DOHH2 (cell line): ENCODE measurements at regions not wholly inside any gene's neighbourhood (a gene's known extent, or its start where the extent isn't known, plus 50 kb on each side); places are given as distances from the start of the nearest gene placed in this dataset.

Experiments
- H3F3A ChIP-seq: fragments of 200-600 bp; sonication (generic), shearing (Covaris generic); 2 replicates; pipeline ENCODE4 v1.6.0; 2016; ENCODE audit warnings: antibody characterized with exemption, mild to moderate bottlenecking; ENCODE audit not compliant: control insufficient read depth, insufficient read depth
- H3K27ac ChIP-seq: fragments of 200-600 bp; sonication (generic); 2 replicates; pipeline ENCODE4 v1.5.1; 2014; ENCODE audit warnings: low read depth, mild to moderate bottlenecking, low read length, moderate library complexity
- H3K27me3 ChIP-seq: fragments of 200-600 bp; sonication (generic); 2 replicates; pipeline ENCODE4 v1.6.1; 2014; ENCODE audit warnings: mild to moderate bottlenecking, low read length, mixed read lengths; ENCODE audit not compliant: control insufficient read depth
- H3K36me3 ChIP-seq: fragments of 200-600 bp; sonication (generic); 2 replicates; pipeline ENCODE4 v1.6.1; 2014; ENCODE audit warnings: mild to moderate bottlenecking, low read length, moderate library complexity, mixed read lengths; ENCODE audit not compliant: control insufficient read depth
- H3K4me1 ChIP-seq: fragments of 200-600 bp; sonication (generic); 2 replicates; pipeline ENCODE4 v1.6.1; 2014; ENCODE audit warnings: mild to moderate bottlenecking, low read length, mixed read lengths; ENCODE audit not compliant: control insufficient read depth
- H3K4me2 ChIP-seq: fragments of 200-600 bp; sonication (generic); 2 replicates; pipeline ENCODE4 v1.6.0; 2014; ENCODE audit warnings: mild to moderate bottlenecking, low read length, moderate library complexity
- H3K4me3 ChIP-seq: fragments of 200-600 bp; sonication (generic); 2 replicates; pipeline ENCODE4 v1.5.1; 2014; ENCODE audit warnings: mild to moderate bottlenecking, low read length, mixed read lengths
- H3K79me2 ChIP-seq: fragments of 200-600 bp; sonication (generic); 2 replicates; pipeline ENCODE4 v1.6.1; 2014; ENCODE audit warnings: mild to moderate bottlenecking, low read length, mixed read lengths; ENCODE audit not compliant: control insufficient read depth
- H3K9me2 ChIP-seq: fragments of 200-600 bp; sonication (generic); replicated peaks from 2 replicates; pipeline ENCODE4 v1.6.1; 2014; ENCODE audit warnings: mild to moderate bottlenecking, low read length, mixed read lengths; ENCODE audit not compliant: control insufficient read depth
- H3K9me3 ChIP-seq: fragments of 200-600 bp; sonication (generic); 2 replicates; pipeline ENCODE4 v1.6.1; 2014; ENCODE audit warnings: antibody characterized with exemption, low read length, mixed read lengths; ENCODE audit not compliant: control insufficient read depth, insufficient read depth
- H4K20me1 ChIP-seq: fragments of 200-600 bp; sonication (generic); 2 replicates; pipeline ENCODE4 v1.6.0; 2014; ENCODE audit warnings: low read depth, mild to moderate bottlenecking, antibody characterized with exemption, low read length, moderate library complexity; ENCODE audit not compliant: control insufficient read depth, insufficient read depth
- EZH2phosphoT487 ChIP-seq: fragments of 200-600 bp; sonication (generic); IDR thresholded peaks from 2 replicates; pipeline ENCODE4 v1.6.1; 2017; ENCODE audit warnings: borderline replicate concordance, mild to moderate bottlenecking, antibody characterized with exemption, low read length, moderate library complexity, mixed read lengths
- TF ChIP-seq, protein P1 (sequence below): fragments of 200-600 bp; sonication (generic); IDR thresholded peaks from one replicate; pipeline ENCODE4 v1.5.1; 2014; ENCODE audit warnings: antibody characterized with exemption, mild to moderate bottlenecking, low read depth, low read length; ENCODE audit not compliant: poor library complexity, severe bottlenecking

GRCh38 chr10:35892526-35892925, 250.4 kb upstream of the FZD8 start:
- no peaks in the 10 kb centered on the region for H3K79me2 ChIP-seq
- no peaks in the 10 kb centered on the region for H3K9me3 ChIP-seq
- H3F3A ChIP-seq: no peaks in the 10 kb centered on the region
- H3K27ac ChIP-seq: no peak overlapping the region
- H3K4me3 ChIP-seq: no peak overlapping the region
- H4K20me1 ChIP-seq: no peaks in the 10 kb centered on the region
- H3K9me2 ChIP-seq: no peaks in the 10 kb centered on the region
- H3K36me3 ChIP-seq: no peaks in the 10 kb centered on the region
- H3K4me1 ChIP-seq: no peaks in the 10 kb centered on the region
- no peaks in the 10 kb centered on the region for H3K27me3 ChIP-seq
- no peak overlapping the region for H3K4me2 ChIP-seq
- TF ChIP-seq, protein P1, sequence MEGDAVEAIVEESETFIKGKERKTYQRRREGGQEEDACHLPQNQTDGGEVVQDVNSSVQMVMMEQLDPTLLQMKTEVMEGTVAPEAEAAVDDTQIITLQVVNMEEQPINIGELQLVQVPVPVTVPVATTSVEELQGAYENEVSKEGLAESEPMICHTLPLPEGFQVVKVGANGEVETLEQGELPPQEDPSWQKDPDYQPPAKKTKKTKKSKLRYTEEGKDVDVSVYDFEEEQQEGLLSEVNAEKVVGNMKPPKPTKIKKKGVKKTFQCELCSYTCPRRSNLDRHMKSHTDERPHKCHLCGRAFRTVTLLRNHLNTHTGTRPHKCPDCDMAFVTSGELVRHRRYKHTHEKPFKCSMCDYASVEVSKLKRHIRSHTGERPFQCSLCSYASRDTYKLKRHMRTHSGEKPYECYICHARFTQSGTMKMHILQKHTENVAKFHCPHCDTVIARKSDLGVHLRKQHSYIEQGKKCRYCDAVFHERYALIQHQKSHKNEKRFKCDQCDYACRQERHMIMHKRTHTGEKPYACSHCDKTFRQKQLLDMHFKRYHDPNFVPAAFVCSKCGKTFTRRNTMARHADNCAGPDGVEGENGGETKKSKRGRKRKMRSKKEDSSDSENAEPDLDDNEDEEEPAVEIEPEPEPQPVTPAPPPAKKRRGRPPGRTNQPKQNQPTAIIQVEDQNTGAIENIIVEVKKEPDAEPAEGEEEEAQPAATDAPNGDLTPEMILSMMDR: no peak
- TF ChIP-seq EZH2phosphoT487: no peak

- no peak overlapping the region for H3K4me3 ChIP-seq
- H4K20me1 ChIP-seq: no peaks in the 10 kb centered on the region
- no peaks in the 10 kb centered on the region for H3K79me2 ChIP-seq
- H3K27ac ChIP-seq: no peak overlapping the region
- H3F3A ChIP-seq: no peaks in the 10 kb centered on the region
- H3K9me3 ChIP-seq: no peaks in the 10 kb centered on the region
- no peaks in the 10 kb centered on the region for H3K9me2 ChIP-seq
- no peaks in the 10 kb centered on the region for H3K27me3 ChIP-seq
- H3K36me3 ChIP-seq: no peaks in the 10 kb centered on the region
- no peak overlapping the region for H3K4me2 ChIP-seq
- TF ChIP-seq, protein P1: no peak
- no peaks in the 10 kb centered on the region for H3K4me1 ChIP-seq
Measured at GRCh38 chr10:35890676-35891495, 248.8 kb upstream of the FZD8 start.

DNA sequence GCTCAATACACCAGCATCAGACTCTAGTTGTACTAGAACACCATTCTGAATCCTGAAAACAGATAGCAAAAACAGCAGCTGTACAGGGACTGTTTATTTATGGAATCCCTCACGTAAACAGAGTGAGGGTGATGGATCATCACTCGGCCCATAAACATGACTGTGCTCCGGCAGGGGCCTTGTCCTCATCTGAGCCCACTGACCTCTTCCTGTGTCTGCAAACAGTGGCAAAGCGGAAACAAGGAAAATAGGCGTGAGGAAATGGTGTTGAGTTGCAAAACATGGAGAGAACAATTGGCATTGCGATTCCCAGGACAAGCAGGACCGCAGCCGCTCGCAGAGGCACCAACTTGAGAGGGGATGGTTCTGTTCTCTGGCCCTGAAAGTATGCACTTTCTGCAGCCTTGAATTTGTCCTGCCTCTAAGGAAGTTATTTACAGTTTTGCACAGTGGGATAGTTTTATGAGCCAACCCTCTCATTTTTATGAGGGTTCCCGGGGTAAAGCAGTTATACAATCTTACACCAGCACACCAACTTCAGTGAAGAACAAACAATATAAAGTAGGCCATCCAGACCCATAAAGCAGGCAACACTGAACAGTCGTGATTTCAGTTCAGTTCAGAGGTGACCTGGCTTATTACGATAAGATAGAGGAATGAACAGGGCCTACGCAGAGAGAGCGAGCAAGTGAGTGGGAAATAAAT, 248.0 kb upstream of the FZD8 start:
- no peak overlapping the region for H3K4me3 ChIP-seq
- TF ChIP-seq, protein P1: no peak
- no peak for TF ChIP-seq EZH2phosphoT487
- no peak overlapping the region for H3K4me2 ChIP-seq
- H3K9me2 ChIP-seq: no peaks in the 10 kb centered on the region
- no peaks in the 10 kb centered on the region for H3K27me3 ChIP-seq
- H3K4me1 ChIP-seq: no peaks in the 10 kb centered on the region
- no peaks in the 10 kb centered on the region for H3K9me3 ChIP-seq
- no peaks in the 10 kb centered on the region for H3F3A ChIP-seq
- no peak overlapping the region for H3K27ac ChIP-seq
- no peaks in the 10 kb centered on the region for H3K36me3 ChIP-seq
- no peaks in the 10 kb centered on the region for H4K20me1 ChIP-seq
- no peaks in the 10 kb centered on the region for H3K79me2 ChIP-seq
